ENCODE measurements at regions not wholly inside any gene's neighbourhood (a gene's known extent, or its start where the extent isn't known, plus 50 kb on each side); places are given as distances from the start of the nearest gene placed in this dataset.

DNA sequence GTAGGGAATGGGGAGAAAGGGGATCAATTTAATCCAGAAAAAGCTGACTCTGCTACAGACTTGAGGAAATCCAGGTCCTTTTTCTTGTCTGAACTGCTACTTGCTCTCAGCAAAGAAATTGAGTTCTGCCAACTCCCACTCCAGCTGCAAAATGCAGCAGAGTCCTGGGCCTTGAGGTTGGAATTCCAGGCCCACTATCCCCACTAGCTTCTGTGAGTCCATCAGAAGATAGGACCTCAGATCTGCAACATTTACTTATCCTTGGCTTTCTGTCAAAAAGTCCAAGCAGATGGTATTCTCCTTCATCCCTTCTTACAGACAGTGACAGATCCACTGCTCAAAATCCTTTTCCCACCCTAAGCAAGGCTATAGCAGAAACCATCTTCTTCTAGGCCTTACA, 219.2 kb downstream of the ARHGAP12 start:
- no peaks in the 10 kb centered on the region for H3K79me2 ChIP-seq (ENCODE audit: control insufficient read depth, insufficient read depth, low read length, unreplicated experiment)
- no peak overlapping the region for H3K27ac ChIP-seq (ENCODE audit: low read depth, low read length)
- H2AFZ ChIP-seq (ENCODE audit: low read length, unreplicated experiment): no peak overlapping the region
- no peak overlapping the region for H3K4me3 ChIP-seq (ENCODE audit: low read depth, low read length)
- no peaks in the 10 kb centered on the region for H3K36me3 ChIP-seq (ENCODE audit: insufficient read depth, low read length)
- H3K4me1 ChIP-seq (ENCODE audit: control insufficient read depth, insufficient read depth, low read length, unreplicated experiment): peaks cover 19% of the 10 kb centered on the region
- H3K27me3 ChIP-seq (ENCODE audit: insufficient read depth, low read length): no peaks in the 10 kb centered on the region

DNA sequence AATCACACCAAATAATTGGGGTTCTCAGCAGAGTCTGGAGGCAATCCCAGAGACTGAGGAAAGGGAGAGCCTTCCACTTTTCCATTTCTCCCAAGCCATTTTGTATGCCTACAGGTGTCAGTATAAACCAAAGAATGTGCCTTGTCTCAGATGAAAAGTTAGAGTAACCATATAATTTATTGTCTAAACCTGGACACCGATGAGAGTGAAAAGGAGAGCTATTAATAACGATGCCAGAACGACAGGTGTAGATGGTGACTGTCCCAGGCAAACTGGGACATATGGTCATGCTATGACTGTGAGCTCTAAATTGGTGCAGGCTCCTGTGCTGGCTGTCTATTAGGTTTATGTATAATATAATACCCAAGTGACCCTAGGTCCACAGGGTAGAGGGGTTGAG, 219.6 kb downstream of the ARHGAP12 start:
- Histone ChIP-seq H3K27me3 (ENCODE audit: insufficient read depth, low read length) (no peaks in the 10 kb centered on the region), H3K27ac (ENCODE audit: low read depth, low read length) (no peak overlapping the region), H3K36me3 (ENCODE audit: insufficient read depth, low read length) (no peaks in the 10 kb centered on the region), H3K4me1 (ENCODE audit: control insufficient read depth, insufficient read depth, low read length, unreplicated experiment) (peaks cover 19% of the 10 kb centered on the region), H3K4me3 (ENCODE audit: low read depth, low read length) (no peak overlapping the region), H3K79me2 (ENCODE audit: control insufficient read depth, insufficient read depth, low read length, unreplicated experiment) (no peaks in the 10 kb centered on the region), H2AFZ (ENCODE audit: low read length, unreplicated experiment) (no peak overlapping the region)

GRCh38 chr10:31708474-31708873, 220.2 kb downstream of the ARHGAP12 start:
- no peaks in the 10 kb centered on the region for H3K79me2 ChIP-seq (ENCODE audit: control insufficient read depth, insufficient read depth, low read length, unreplicated experiment)
- no peaks in the 10 kb centered on the region for H3K27me3 ChIP-seq (ENCODE audit: insufficient read depth, low read length)
- H3K27ac ChIP-seq (ENCODE audit: low read depth, low read length): no peak overlapping the region
- H3K4me3 ChIP-seq (ENCODE audit: low read depth, low read length): no peak overlapping the region
- no peaks in the 10 kb centered on the region for H3K36me3 ChIP-seq (ENCODE audit: insufficient read depth, low read length)
- H2AFZ ChIP-seq (ENCODE audit: low read length, unreplicated experiment): no peak overlapping the region
- H3K4me1 ChIP-seq (ENCODE audit: control insufficient read depth, insufficient read depth, low read length, unreplicated experiment): peaks cover 19% of the 10 kb centered on the region

GRCh38 chr10:31708046-31708445, 220.6 kb downstream of the ARHGAP12 start:
- peak overlapping the region; percentile 44; the same call in 1 of the 2 replicates for H3K4me3 ChIP-seq (ENCODE audit: low read depth, low read length)
- peak overlapping the region; percentile 49 for H3K27ac ChIP-seq (ENCODE audit: low read depth, low read length)
- H3K79me2 ChIP-seq (ENCODE audit: control insufficient read depth, insufficient read depth, low read length, unreplicated experiment): no peaks in the 10 kb centered on the region
- H3K36me3 ChIP-seq (ENCODE audit: insufficient read depth, low read length): no peaks in the 10 kb centered on the region
- H3K27me3 ChIP-seq (ENCODE audit: insufficient read depth, low read length): no peaks in the 10 kb centered on the region
- peak overlapping the region; percentile 86 for H2AFZ ChIP-seq (ENCODE audit: low read length, unreplicated experiment)
- H3K4me1 ChIP-seq (ENCODE audit: control insufficient read depth, insufficient read depth, low read length, unreplicated experiment): peaks cover 19% of the 10 kb centered on the region

- H3K79me2 ChIP-seq (ENCODE audit: control insufficient read depth, insufficient read depth, low read length, unreplicated experiment): no peaks in the 10 kb centered on the region
- H3K4me3 ChIP-seq (ENCODE audit: low read depth, low read length): peak overlapping the region; percentile 44; the same call in 1 of the 2 replicates
- no peaks in the 10 kb centered on the region for H3K27me3 ChIP-seq (ENCODE audit: insufficient read depth, low read length)
- peak overlapping the region; percentile 86 for H2AFZ ChIP-seq (ENCODE audit: low read length, unreplicated experiment)
- no peaks in the 10 kb centered on the region for H3K36me3 ChIP-seq (ENCODE audit: insufficient read depth, low read length)
- peak overlapping the region; percentile 49 for H3K27ac ChIP-seq (ENCODE audit: low read depth, low read length)
- H3K4me1 ChIP-seq (ENCODE audit: control insufficient read depth, insufficient read depth, low read length, unreplicated experiment): peaks cover 19% of the 10 kb centered on the region
These were observed 221.3 kb downstream of the ARHGAP12 start for GRCh38 chr10:31707093-31708039.

GRCh38 chr10:31706464-31707092, 222.1 kb downstream of the ARHGAP12 start:
- H2AFZ ChIP-seq (ENCODE audit: low read length, unreplicated experiment): no peak overlapping the region
- H3K4me1 ChIP-seq (ENCODE audit: control insufficient read depth, insufficient read depth, low read length, unreplicated experiment): peaks cover 19% of the 10 kb centered on the region
- no peaks in the 10 kb centered on the region for H3K79me2 ChIP-seq (ENCODE audit: control insufficient read depth, insufficient read depth, low read length, unreplicated experiment)
- H3K27ac ChIP-seq (ENCODE audit: low read depth, low read length): no peak overlapping the region
- no peaks in the 10 kb centered on the region for H3K36me3 ChIP-seq (ENCODE audit: insufficient read depth, low read length)
- no peak overlapping the region for H3K4me3 ChIP-seq (ENCODE audit: low read depth, low read length)
- no peaks in the 10 kb centered on the region for H3K27me3 ChIP-seq (ENCODE audit: insufficient read depth, low read length)

GRCh38 chr10:31705136-31705535, 223.5 kb downstream of the ARHGAP12 start:
- H3K4me1 ChIP-seq (ENCODE audit: control insufficient read depth, insufficient read depth, low read length, unreplicated experiment): peaks cover 24% of the 10 kb centered on the region
- H3K27ac ChIP-seq (ENCODE audit: low read depth, low read length): no peak overlapping the region
- H2AFZ ChIP-seq (ENCODE audit: low read length, unreplicated experiment): no peak overlapping the region
- H3K4me3 ChIP-seq (ENCODE audit: low read depth, low read length): no peak overlapping the region
- no peaks in the 10 kb centered on the region for H3K36me3 ChIP-seq (ENCODE audit: insufficient read depth, low read length)
- H3K79me2 ChIP-seq (ENCODE audit: control insufficient read depth, insufficient read depth, low read length, unreplicated experiment): no peaks in the 10 kb centered on the region
- no peaks in the 10 kb centered on the region for H3K27me3 ChIP-seq (ENCODE audit: insufficient read depth, low read length)

DNA sequence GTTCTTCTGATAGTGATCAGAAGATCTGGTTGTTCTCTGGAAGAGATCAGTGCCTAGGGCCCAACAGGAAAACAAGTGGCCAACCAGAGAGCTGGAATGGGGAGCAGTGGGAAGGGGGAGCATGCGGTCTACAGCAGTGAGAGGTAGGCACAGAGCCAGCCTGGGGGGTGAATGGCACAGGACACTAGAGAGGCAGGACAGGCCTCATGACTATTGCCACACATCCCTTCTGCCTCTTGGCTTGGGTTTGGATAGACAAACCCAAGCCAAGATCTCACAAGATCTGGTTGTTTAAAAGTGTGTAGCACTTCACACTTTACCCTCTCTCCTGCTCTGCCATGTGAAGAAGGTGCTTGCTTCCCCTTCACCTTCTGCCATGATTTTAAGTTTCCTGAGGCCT, 224.4 kb downstream of the ARHGAP12 start:
- no peak overlapping the region for H3K4me3 ChIP-seq (ENCODE audit: low read depth, low read length)
- no peaks in the 10 kb centered on the region for H3K36me3 ChIP-seq (ENCODE audit: insufficient read depth, low read length)
- H3K4me1 ChIP-seq (ENCODE audit: control insufficient read depth, insufficient read depth, low read length, unreplicated experiment): peaks cover 27% of the 10 kb centered on the region
- H3K79me2 ChIP-seq (ENCODE audit: control insufficient read depth, insufficient read depth, low read length, unreplicated experiment): no peaks in the 10 kb centered on the region
- H2AFZ ChIP-seq (ENCODE audit: low read length, unreplicated experiment): no peak overlapping the region
- no peak overlapping the region for H3K27ac ChIP-seq (ENCODE audit: low read depth, low read length)
- H3K27me3 ChIP-seq (ENCODE audit: insufficient read depth, low read length): no peaks in the 10 kb centered on the region

DNA sequence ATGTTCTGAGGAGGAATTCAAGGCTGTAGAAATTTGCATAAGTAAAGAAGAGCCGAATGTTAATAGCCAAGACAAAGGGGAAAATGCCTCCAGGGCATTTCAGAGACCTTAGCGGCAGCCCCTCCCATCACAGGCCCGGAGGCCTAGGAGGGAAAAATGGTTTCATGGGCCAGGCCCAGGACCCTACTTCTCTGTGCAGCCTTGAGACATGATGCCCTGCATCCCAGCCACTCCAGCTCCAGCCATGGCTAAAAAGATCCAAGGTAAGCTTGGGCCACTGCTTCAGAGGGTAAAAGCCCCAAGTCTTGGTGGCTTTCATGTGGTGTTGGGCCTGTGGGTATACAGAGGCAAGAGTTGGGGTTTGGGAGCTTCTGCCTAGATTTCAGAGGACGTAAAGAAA, 225.7 kb downstream of the ARHGAP12 start:
- peaks cover 34% of the 10 kb centered on the region for H3K4me1 ChIP-seq (ENCODE audit: control insufficient read depth, insufficient read depth, low read length, unreplicated experiment)
- H3K79me2 ChIP-seq (ENCODE audit: control insufficient read depth, insufficient read depth, low read length, unreplicated experiment): no peaks in the 10 kb centered on the region
- no peaks in the 10 kb centered on the region for H3K27me3 ChIP-seq (ENCODE audit: insufficient read depth, low read length)
- no peaks in the 10 kb centered on the region for H3K36me3 ChIP-seq (ENCODE audit: insufficient read depth, low read length)
- no peak overlapping the region for H2AFZ ChIP-seq (ENCODE audit: low read length, unreplicated experiment)
- no peak overlapping the region for H3K4me3 ChIP-seq (ENCODE audit: low read depth, low read length)
- H3K27ac ChIP-seq (ENCODE audit: low read depth, low read length): no peak overlapping the region

- no peak overlapping the region for H2AFZ ChIP-seq (ENCODE audit: low read length, unreplicated experiment)
These were observed 226.6 kb downstream of the ARHGAP12 start for GRCh38 chr10:31702005-31702404.

DNA sequence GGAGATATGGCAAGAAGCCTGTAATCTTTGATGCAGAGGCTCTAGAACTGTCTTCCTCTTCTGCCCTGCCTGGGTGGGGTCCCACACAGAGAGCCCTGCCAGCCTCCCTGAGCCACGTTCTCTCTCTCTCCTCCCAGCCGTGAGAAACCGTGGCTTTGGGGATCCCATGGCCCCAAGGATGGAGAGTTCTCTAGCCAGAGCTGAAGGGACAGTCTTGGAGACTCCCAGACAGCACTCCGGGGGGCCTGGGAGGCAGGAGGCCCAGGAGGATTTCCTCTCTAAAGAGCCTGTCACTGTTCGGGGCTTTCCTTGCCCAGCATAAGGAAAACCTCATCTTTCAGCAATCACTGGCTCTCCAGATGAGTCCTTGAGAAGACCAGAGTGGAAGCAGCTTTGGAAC, 227.1 kb downstream of the ARHGAP12 start:
- Histone ChIP-seq H3K36me3 (ENCODE audit: insufficient read depth, low read length) (no peaks in the 10 kb centered on the region), H3K79me2 (ENCODE audit: control insufficient read depth, insufficient read depth, low read length, unreplicated experiment) (no peaks in the 10 kb centered on the region), H3K27ac (ENCODE audit: low read depth, low read length) (no peak overlapping the region), H2AFZ (ENCODE audit: low read length, unreplicated experiment) (peak overlapping the region; percentile 9), H3K27me3 (ENCODE audit: insufficient read depth, low read length) (no peaks in the 10 kb centered on the region), H3K4me1 (ENCODE audit: control insufficient read depth, insufficient read depth, low read length, unreplicated experiment) (peaks cover 34% of the 10 kb centered on the region), H3K4me3 (ENCODE audit: low read depth, low read length) (no peak overlapping the region)

More at GRCh38 chr10:31702005-31702404, 226.6 kb downstream of the ARHGAP12 start:
- no peak overlapping the region for H3K27ac ChIP-seq (ENCODE audit: low read depth, low read length)
- H3K36me3 ChIP-seq (ENCODE audit: insufficient read depth, low read length): no peaks in the 10 kb centered on the region
- no peaks in the 10 kb centered on the region for H3K27me3 ChIP-seq (ENCODE audit: insufficient read depth, low read length)
- H3K4me1 ChIP-seq (ENCODE audit: control insufficient read depth, insufficient read depth, low read length, unreplicated experiment): peaks cover 35% of the 10 kb centered on the region
- no peaks in the 10 kb centered on the region for H3K79me2 ChIP-seq (ENCODE audit: control insufficient read depth, insufficient read depth, low read length, unreplicated experiment)
- H3K4me3 ChIP-seq (ENCODE audit: low read depth, low read length): no peak overlapping the region
